Activated CD8-positive, alpha-beta memory T cell treated with anti-CD3 and anti-CD28 coated beads for 1 hour (primary cell): ENCODE measurements at regions not wholly inside any gene's neighbourhood (a gene's known extent, or its start where the extent isn't known, plus 50 kb on each side); places are given as distances from the start of the nearest gene placed in this dataset.
A peak's percentile ranks its signal among the peaks of the same experiment; 100 is the strongest.

Experiments used
- DNase-seq, 2 donors: peaks; one replicate each; pipeline ENCODE4 v3.0.0-alpha.2; 2020; ENCODE audit warnings: low read depth in 1 of 2; ENCODE audit errors: extremely low read depth in 1 of 2

- DNase-seq = peak in 1 of 2 donors; percentile 16
These were observed 108.5 kb upstream of the CCL2 start for GRCh38 chr17:34146440-34147043.

GRCh38 chr17:34151102-34151501 lies 104.0 kb upstream of the CCL2 start:
- no peak for DNase-seq

GRCh38 chr17:34153991-34154390 lies 101.1 kb upstream of the CCL2 start:
- no peak for DNase-seq

GRCh38 chr17:34154961-34155730 lies 99.9 kb upstream of the CCL2 start:
- DNase-seq = no peak

GRCh38 chr17:34155947-34156346 lies 99.1 kb upstream of the CCL2 start:
- no peak for DNase-seq

- no peak for DNase-seq
These were observed 98.7 kb upstream of the CCL2 start for GRCh38 chr17:34156401-34156740.

GRCh38 chr17:34156741-34157589 lies 98.1 kb upstream of the CCL2 start:
- DNase-seq = no peak

- no peak for DNase-seq
These were observed 93.4 kb upstream of the CCL2 start for GRCh38 chr17:34161690-34162089.

- no peak for DNase-seq
These were observed 92.0 kb upstream of the CCL2 start for GRCh38 chr17:34163123-34163522.

GRCh38 chr17:34163646-34164045 lies 91.4 kb upstream of the CCL2 start:
- no peak for DNase-seq

- DNase-seq = no peak
These were observed 90.2 kb upstream of the CCL2 start for GRCh38 chr17:34164837-34165236.

- DNase-seq = no peak
These were observed 88.7 kb upstream of the CCL2 start for GRCh38 chr17:34166352-34166751.

GRCh38 chr17:34167354-34167753 lies 87.7 kb upstream of the CCL2 start:
- DNase-seq = no peak

GRCh38 chr17:34168989-34169388 lies 86.1 kb upstream of the CCL2 start:
- no peak for DNase-seq

- DNase-seq = no peak
These were observed 85.6 kb upstream of the CCL2 start for GRCh38 chr17:34169496-34169895.

GRCh38 chr17:34171245-34171818 lies 83.8 kb upstream of the CCL2 start:
- DNase-seq = peak in 1 of 2 donors; percentile 13

- DNase-seq = no peak
These were observed 82.6 kb upstream of the CCL2 start for GRCh38 chr17:34172390-34172918.

GRCh38 chr17:34173241-34173640 lies 81.8 kb upstream of the CCL2 start:
- no peak for DNase-seq

- no peak for DNase-seq
These were observed 80.6 kb upstream of the CCL2 start for GRCh38 chr17:34174496-34174895.

GRCh38 chr17:34176440-34176839 lies 78.6 kb upstream of the CCL2 start:
- DNase-seq = no peak

GRCh38 chr17:34177642-34178041 lies 77.4 kb upstream of the CCL2 start:
- no peak for DNase-seq
